B cell (primary cell): ENCODE measurements at regions not wholly inside any gene's neighbourhood (a gene's known extent, or its start where the extent isn't known, plus 50 kb on each side); places are given as distances from the start of the nearest gene placed in this dataset.

Source experiments
- ATAC-seq: fragments of 200-7000 bp; cut with Tn5 transposase; one replicate; pipeline ENCODE4 v1.10.0; 2021; ENCODE audit warnings: low read depth, mild to moderate bottlenecking, moderate number of reproducible peaks, moderate library complexity
- CTCF ChIA-PET: fragments of 350-600 bp; sonication (Branson Sonifier 250); formaldehyde crosslinking; loops from one replicate; lab custom pipeline; 2021; ENCODE audit warnings: antibody characterized with exemption, inconsistent platforms; lab: Charles Lee
- POLR2A ChIA-PET: fragments of 350-600 bp; sonication (Branson Sonifier 250); formaldehyde crosslinking; loops from one replicate; lab custom pipeline; 2021; ENCODE audit warnings: antibody characterized with exemption; lab: Charles Lee
- DNase-seq: peaks from one replicate; pipeline ENCODE4 v3.0.0; 2013
- H2AFZ ChIP-seq: 2 replicates; pipeline ENCODE4 v1.6.1; 2012; ENCODE audit warnings: mild to moderate bottlenecking, low read depth, low read length; ENCODE audit not compliant: insufficient read depth, poor library complexity, severe bottlenecking
- H3K27ac ChIP-seq, 2 donors: 1 replicate in 1 of 2; 2 replicates in 1 of 2; pipeline ENCODE4 v1.5.1; 2012 to 2013; ENCODE audit warnings: low read length in 2 of 2, mild to moderate bottlenecking in 2 of 2, moderate library complexity in 1 of 2
- H3K27me3 ChIP-seq, 4 experiments: fragments of 200-600 bp in 1 of 4; sonication (generic) in 1 of 4; replicated peaks in 1 of 4; 1 replicate in 2 of 4; 2 replicates in 2 of 4; pipeline versions ENCODE4 v1.6.1 to v1.7.0; 2013 to 2016; ENCODE audit warnings: low read length in 3 of 4, mild to moderate bottlenecking in 2 of 4, mixed read lengths in 1 of 4, moderate library complexity in 1 of 4; ENCODE audit not compliant: insufficient read depth in 4 of 4, control insufficient read depth in 3 of 4; ENCODE audit errors: control extremely low read depth in 1 of 4
- H3K36me3 ChIP-seq, 2 experiments: replicated peaks in 1 of 2; 1 replicate in 1 of 2; 2 replicates in 1 of 2; pipeline versions ENCODE4 v1.6.1 to v1.7.1; 2013; ENCODE audit warnings: low read length in 1 of 2; ENCODE audit not compliant: insufficient read depth in 2 of 2, control insufficient read depth in 1 of 2; ENCODE audit errors: control extremely low read depth in 1 of 2, extremely low read depth in 1 of 2
- H3K4me1 ChIP-seq, 2 donors: fragments of 200-600 bp in 1 of 2; sonication (generic) in 1 of 2; 1 replicate in 1 of 2; 2 replicates in 1 of 2; pipeline versions ENCODE4 v1.5.1 to v1.6.1; 2013 to 2017; ENCODE audit warnings: low read length in 2 of 2; ENCODE audit not compliant: control insufficient read depth in 2 of 2, insufficient read depth in 2 of 2
- H3K4me2 ChIP-seq: replicated peaks from 2 replicates; pipeline ENCODE3; 2012; ENCODE audit warnings: mild to moderate bottlenecking, low read depth, low read length; ENCODE audit not compliant: poor library complexity, severe bottlenecking
- H3K4me3 ChIP-seq, 5 experiments: fragments of 200-600 bp in 1 of 5; sonication (generic) in 1 of 5; 1 replicate in 3 of 5; 2 replicates in 2 of 5; pipeline versions ENCODE4 v1.5.1 to v1.7.0; 2011 to 2016; ENCODE audit warnings: low read length in 4 of 5, mild to moderate bottlenecking in 4 of 5, low read depth in 2 of 5, control low read depth in 1 of 5, moderate library complexity in 1 of 5; ENCODE audit not compliant: insufficient read depth in 1 of 5; ENCODE audit errors: control extremely low read depth in 1 of 5, extremely low read depth in 1 of 5
- H3K79me2 ChIP-seq: fragments of 200-600 bp; sonication (generic); one replicate; pipeline ENCODE4 v1.6.0; 2016; ENCODE audit warnings: low read length; ENCODE audit not compliant: control insufficient read depth, insufficient read depth
- H3K9ac ChIP-seq: fragments of 200-600 bp; sonication (generic); 2 replicates; pipeline ENCODE4 v1.6.1; 2017; ENCODE audit warnings: mild to moderate bottlenecking, low read length, moderate library complexity
- H3K9me3 ChIP-seq, 3 donors: one replicate each; pipeline versions ENCODE4 v1.6.1 to v1.7.1; 2013; ENCODE audit warnings: low read length in 2 of 3; ENCODE audit not compliant: control insufficient read depth in 2 of 3, insufficient read depth in 1 of 3; ENCODE audit errors: control extremely low read depth in 1 of 3
- H4K20me1 ChIP-seq: 2 replicates; pipeline ENCODE4 v1.6.0; 2012; ENCODE audit warnings: mild to moderate bottlenecking, low read length; ENCODE audit not compliant: insufficient read depth, control insufficient read depth, poor library complexity, severe bottlenecking
- H3K27ac Mint-ChIP-seq: one replicate; pipeline ENCODE4 v1.8.0; 2021; ENCODE audit warnings: mixed read lengths
- H3K27me3 Mint-ChIP-seq: one replicate; pipeline ENCODE4 v1.8.0; 2021; ENCODE audit warnings: mixed read lengths
- H3K4me1 Mint-ChIP-seq: one replicate; pipeline ENCODE4 v1.8.0; 2021; ENCODE audit warnings: mixed read lengths
- H3K4me3 Mint-ChIP-seq: one replicate; pipeline ENCODE4 v1.8.0; 2021; ENCODE audit warnings: mixed read lengths
- H3K9me3 Mint-ChIP-seq: one replicate; pipeline ENCODE4 v1.8.0; 2022; ENCODE audit warnings: mixed read lengths; ENCODE audit not compliant: insufficient read depth
- EZH2 ChIP-seq: IDR thresholded peaks from 2 replicates; pipeline ENCODE4 v1.6.1; 2012; ENCODE audit warnings: borderline replicate concordance, low read depth, mild to moderate bottlenecking, moderate library complexity, low read length; ENCODE audit not compliant: insufficient read depth, poor library complexity, severe bottlenecking
- WGBS: methylation state at CpG from one replicate; pipeline ENCODE4 v1.1.5; 2013; ENCODE audit warnings: missing lambda C conversion rate; ENCODE audit not compliant: insufficient coverage; 5-methylcytosine and 5-hydroxymethylcytosine counted together
- intact Hi-C: fragments of 100-400 bp; cut with micrococcal nuclease; formaldehyde crosslinking; loops from one replicate; pipeline ENCODE4 v1.10.0; 2022
- TF ChIP-seq, protein P1 (sequence below): fragments of 200-600 bp; IDR thresholded peaks from one replicate; pipeline ENCODE4 v1.8.0; 2022; ENCODE audit warnings: antibody characterized with exemption, mild to moderate bottlenecking

DNA sequence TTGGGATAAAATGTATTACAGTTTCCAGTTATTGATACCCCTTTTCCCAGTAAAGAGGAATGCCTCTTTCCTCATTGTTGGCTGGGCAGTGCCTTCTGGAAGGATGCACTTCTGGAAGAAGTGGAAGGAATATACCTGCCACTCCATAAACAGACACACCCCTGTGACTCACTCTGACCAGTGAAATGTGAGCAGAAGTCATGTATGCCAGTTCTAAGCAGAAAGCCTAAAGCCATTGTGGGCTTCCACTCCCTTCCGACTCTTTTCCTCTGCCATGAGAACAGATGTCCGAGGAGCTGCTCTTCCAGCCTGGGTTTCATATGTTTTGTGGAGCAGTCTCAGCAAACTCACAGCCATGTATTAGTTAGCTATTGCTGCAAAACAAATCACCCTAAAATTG, 166.1 kb upstream of the SERP2 start:
- no peak overlapping the region for H3K4me3 Mint-ChIP-seq
- ATAC-seq (no peak), DNase-seq (no peak)
- intact Hi-C loops, result no loop called here
- peaks cover 0 to 10% (median 1%) of the 10 kb centered on the region in 3 donors for H3K9me3 ChIP-seq
- no peaks in the 10 kb centered on the region for H4K20me1 ChIP-seq
- no peaks in the 10 kb centered on the region for H3K4me1 ChIP-seq
- no peaks in the 10 kb centered on the region for H3K79me2 ChIP-seq
- H3K4me1 Mint-ChIP-seq, result no peaks in the 10 kb centered on the region
- no peak overlapping the region for H3K4me3 ChIP-seq
- H3K9ac ChIP-seq, result no peak overlapping the region
- TF ChIP-seq, protein P1, sequence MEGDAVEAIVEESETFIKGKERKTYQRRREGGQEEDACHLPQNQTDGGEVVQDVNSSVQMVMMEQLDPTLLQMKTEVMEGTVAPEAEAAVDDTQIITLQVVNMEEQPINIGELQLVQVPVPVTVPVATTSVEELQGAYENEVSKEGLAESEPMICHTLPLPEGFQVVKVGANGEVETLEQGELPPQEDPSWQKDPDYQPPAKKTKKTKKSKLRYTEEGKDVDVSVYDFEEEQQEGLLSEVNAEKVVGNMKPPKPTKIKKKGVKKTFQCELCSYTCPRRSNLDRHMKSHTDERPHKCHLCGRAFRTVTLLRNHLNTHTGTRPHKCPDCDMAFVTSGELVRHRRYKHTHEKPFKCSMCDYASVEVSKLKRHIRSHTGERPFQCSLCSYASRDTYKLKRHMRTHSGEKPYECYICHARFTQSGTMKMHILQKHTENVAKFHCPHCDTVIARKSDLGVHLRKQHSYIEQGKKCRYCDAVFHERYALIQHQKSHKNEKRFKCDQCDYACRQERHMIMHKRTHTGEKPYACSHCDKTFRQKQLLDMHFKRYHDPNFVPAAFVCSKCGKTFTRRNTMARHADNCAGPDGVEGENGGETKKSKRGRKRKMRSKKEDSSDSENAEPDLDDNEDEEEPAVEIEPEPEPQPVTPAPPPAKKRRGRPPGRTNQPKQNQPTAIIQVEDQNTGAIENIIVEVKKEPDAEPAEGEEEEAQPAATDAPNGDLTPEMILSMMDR, result no peak
- no peak for TF ChIP-seq EZH2
- no peaks in the 10 kb centered on the region for H3K9me3 Mint-ChIP-seq
- H3K27ac Mint-ChIP-seq, result no peak overlapping the region
- H3K27me3 Mint-ChIP-seq, result peaks cover 18% of the 10 kb centered on the region
- 100% methylated on average over 2 of the region's 2 CpGs for WGBS
- ChIA-PET POLR2A (no interaction called here), CTCF (no interaction called here)
- no peak overlapping the region for H3K4me2 ChIP-seq
- H3K27me3 ChIP-seq, result peaks cover 0 to 3% (median 0%) of the 10 kb centered on the region in 4 experiments
- no peaks in the 10 kb centered on the region for H3K36me3 ChIP-seq
- no peak overlapping the region for H2AFZ ChIP-seq
- no peak overlapping the region for H3K27ac ChIP-seq

DNA sequence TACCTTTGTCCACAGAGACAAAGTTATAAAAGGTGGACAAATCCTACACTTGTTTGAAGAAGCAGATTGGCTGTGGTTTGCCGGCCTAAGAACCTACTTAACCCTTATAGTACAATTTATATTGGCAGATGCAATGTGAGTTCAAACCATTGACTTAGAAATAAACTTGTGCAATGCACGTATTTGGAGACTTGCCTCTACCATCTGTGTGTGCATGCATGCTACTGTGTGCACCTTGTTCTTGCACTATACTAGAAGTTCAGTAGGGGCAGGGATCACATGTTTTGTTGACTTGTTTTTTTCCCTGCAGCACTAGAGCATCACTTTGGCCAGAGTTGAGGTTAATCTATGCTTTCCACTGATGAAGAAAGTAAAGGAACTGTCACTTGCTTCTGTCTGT, 163.1 kb upstream of the SERP2 start:
- Histone ChIP-seq H3K27ac (no peak overlapping the region), H3K4me1 (no peaks in the 10 kb centered on the region), H3K27me3 (peaks cover 0 to 3% (median 0%) of the 10 kb centered on the region in 4 experiments), H3K9ac (no peak overlapping the region), H2AFZ (no peak overlapping the region), H3K4me3 (no peak overlapping the region), H3K36me3 (no peaks in the 10 kb centered on the region), H3K4me2 (no peak overlapping the region), H3K79me2 (no peaks in the 10 kb centered on the region), H3K9me3 (peaks cover 0 to 10% (median 1%) of the 10 kb centered on the region in 3 donors), H4K20me1 (no peaks in the 10 kb centered on the region)
- TF ChIP-seq, protein P1, result no peak
- TF ChIP-seq EZH2, result no peak
- Mint-ChIP-seq H3K9me3 (no peaks in the 10 kb centered on the region), H3K27me3 (peaks cover 24% of the 10 kb centered on the region), H3K27ac (no peak overlapping the region), H3K4me3 (no peak overlapping the region), H3K4me1 (no peaks in the 10 kb centered on the region)
- ChIA-PET CTCF (no interaction called here), POLR2A (no interaction called here)
- 100% methylated on average over 1 of the region's 2 CpGs for WGBS
- intact Hi-C loops, result no loop called here
- no peak for DNase-seq
- ATAC-seq, result no peak
